Panc1 (cell line): ENCODE measurements at regions not wholly inside any gene's neighbourhood (a gene's known extent, or its start where the extent isn't known, plus 50 kb on each side); places are given as distances from the start of the nearest gene placed in this dataset.

Experiments
- ATAC-seq: fragments of 200-7000 bp; cut with Tn5 transposase; 2 replicates; pipeline ENCODE4 v1.9.1; 2020; ENCODE audit warnings: mild to moderate bottlenecking, moderate library complexity
- BruUV-seq: library from RNA; stranded (reverse); fragments of 400-500 nt; replicated peaks from 2 replicates; lab custom pipeline; 2021; lab: Mats Ljungman, UMichigan
- CTCF ChIA-PET: fragments of 300-600 bp; sonication (Branson Sonifier 250); formaldehyde crosslinking; loops from one replicate; lab custom pipeline; 2022; ENCODE audit warnings: antibody characterized with exemption; lab: Charles Lee
- POLR2A ChIA-PET: fragments of 300-600 bp; sonication (Branson Sonifier 250); formaldehyde crosslinking; loops from one replicate; lab custom pipeline; 2022; ENCODE audit warnings: antibody characterized with exemption; lab: Charles Lee
- DNase-seq: peaks from one replicate; pipeline ENCODE4 v3.0.0-alpha.2; 2010; ENCODE audit warnings: low read depth, low spot score
- H3K27ac ChIP-seq: 2 replicates; pipeline ENCODE4 v1.5.1; 2011; ENCODE audit warnings: mild to moderate bottlenecking, low read length, inconsistent platforms
- H3K27me3 ChIP-seq: fragments of 200-500 bp; sonication (Bioruptor generic); 2 replicates; pipeline ENCODE4 v1.6.0; 2014; ENCODE audit warnings: low read length, inconsistent platforms; ENCODE audit not compliant: control insufficient read depth, insufficient read depth
- H3K36me3 ChIP-seq: fragments of 200-500 bp; sonication (Bioruptor generic); 2 replicates; pipeline ENCODE4 v1.5.1; 2014; ENCODE audit warnings: inconsistent platforms, mild to moderate bottlenecking, low read length, moderate library complexity; ENCODE audit not compliant: control insufficient read depth, insufficient read depth
- H3K4me1 ChIP-seq: 2 replicates; pipeline ENCODE4 v1.5.1; 2011; ENCODE audit warnings: inconsistent platforms, mild to moderate bottlenecking, low read length, moderate library complexity; ENCODE audit not compliant: control insufficient read depth, insufficient read depth
- H3K4me3 ChIP-seq, 2 experiments: 2 replicates each; pipeline ENCODE4 v1.5.1; 2011 to 2012; ENCODE audit warnings: low read depth in 2 of 2, low read length in 2 of 2, mild to moderate bottlenecking in 2 of 2, inconsistent platforms in 1 of 2, moderate library complexity in 1 of 2
- H3K9me3 ChIP-seq: fragments of 200-500 bp; sonication (Bioruptor generic); 2 replicates; pipeline ENCODE4 v1.5.1; 2014; ENCODE audit warnings: low read depth, mild to moderate bottlenecking, inconsistent platforms, low read length, moderate library complexity; ENCODE audit not compliant: control insufficient read depth, insufficient read depth
- CTCF ChIP-seq: fragments of 450-650 bp; IDR thresholded peaks from 2 replicates; pipeline ENCODE4 v1.5.1; 2017; ENCODE audit warnings: mild to moderate bottlenecking
- POLR2AphosphoS5 ChIP-seq: IDR thresholded peaks from 2 replicates; pipeline ENCODE4 v1.6.1; 2012; ENCODE audit warnings: mild to moderate bottlenecking, low read depth, low read length, moderate library complexity
- REST ChIP-seq, 2 experiments: IDR thresholded peaks; 2 replicates each; pipeline ENCODE4 v1.6.1; 2011 to 2012; ENCODE audit warnings: low read depth in 2 of 2, control low read depth in 1 of 2, low read length in 1 of 2, mild to moderate bottlenecking in 1 of 2, moderate library complexity in 1 of 2; ENCODE audit not compliant: insufficient read depth in 1 of 2
- SIN3A ChIP-seq: IDR thresholded peaks from 2 replicates; pipeline ENCODE4 v1.6.1; 2012; ENCODE audit warnings: low read depth, mild to moderate bottlenecking, low read length, moderate library complexity, borderline replicate concordance; ENCODE audit not compliant: insufficient read depth
- TCF7L2 ChIP-seq: IDR thresholded peaks from 2 replicates; pipeline ENCODE4 v1.6.1; 2011; ENCODE audit warnings: mild to moderate bottlenecking, low read depth, low read length, inconsistent platforms
- in situ Hi-C: cut with HindIII; loops from 2 replicates; pipeline ENCODE4 v1.10.0; 2016; ENCODE audit warnings: low sequenced_read_pairs, low pct_unique_long_range_greater_than_20kb
- intact Hi-C: fragments of 100-400 bp; cut with micrococcal nuclease; formaldehyde crosslinking; loops from one replicate; pipeline ENCODE4 v1.10.0; 2022; ENCODE audit not compliant: unreplicated experiment

- in situ Hi-C loops, result no loop called here
- Histone ChIP-seq H3K4me1 (no peaks in the 10 kb centered on the region), H3K9me3 (no peaks in the 10 kb centered on the region), H3K27me3 (no peaks in the 10 kb centered on the region), H3K27ac (no peak overlapping the region), H3K36me3 (no peaks in the 10 kb centered on the region), H3K4me3 (no peak overlapping the region)
- ChIA-PET POLR2A (no interaction called here), CTCF (no interaction called here)
- TF ChIP-seq CTCF, result no peak
- TF ChIP-seq REST (IDR thresholded peaks at IDR 0.05; ENCODE audit: insufficient read depth in 1 of 2, low read depth in 2 of 2, low read length in 1 of 2), result no peak
- no peak for TF ChIP-seq TCF7L2
- TF ChIP-seq POLR2AphosphoS5, result no peak
- no peak for TF ChIP-seq SIN3A
- DNase-seq (no peak), ATAC-seq (no peak)
- no TSS peak for BruUV-seq
- intact Hi-C loops, result no loop called here
Observed at GRCh38 chr1:115166531-115167091, 77.3 kb upstream of the TSPAN2 start.

- DNase-seq (no peak), ATAC-seq (no peak)
- no peak overlapping the region for H3K4me3 ChIP-seq
- H3K36me3 ChIP-seq, result no peaks in the 10 kb centered on the region
- POLR2A ChIA-PET, result no interaction called here
- BruUV-seq, result no TSS peak
- no peak for TF ChIP-seq TCF7L2
- TF ChIP-seq REST (IDR thresholded peaks at IDR 0.05; ENCODE audit: insufficient read depth in 1 of 2, low read depth in 2 of 2, low read length in 1 of 2), result no peak
- no peak for TF ChIP-seq CTCF
- H3K9me3 ChIP-seq, result no peaks in the 10 kb centered on the region
- CTCF ChIA-PET, result no interaction called here
- H3K27me3 ChIP-seq, result no peaks in the 10 kb centered on the region
- in situ Hi-C loops, result no loop called here
- H3K4me1 ChIP-seq, result no peaks in the 10 kb centered on the region
- intact Hi-C loops, result no loop called here
- H3K27ac ChIP-seq, result no peak overlapping the region
Observed at GRCh38 chr1:115165776-115166175, 76.5 kb upstream of the TSPAN2 start.
